Activated T-helper 1 cell treated with anti-CD3 and anti-CD28 coated beads, Interleukin-12 subunit alpha, Interleukin-12 subunit beta, Interleukin-2, Interleukin-4 antibody, amounts not matched to agents 30 ng/mL and 10 ng/mL and 1 ng/mL, durations not matched to agents 14 hours and 24 hours and 36 hours (primary cell): ENCODE measurements at regions not wholly inside any gene's neighbourhood (a gene's known extent, or its start where the extent isn't known, plus 50 kb on each side); places are given as distances from the start of the nearest gene placed in this dataset.
A peak's percentile ranks its signal among the peaks of the same experiment; 100 is the strongest.

Experiments
- DNase-seq: peaks from one replicate; pipeline ENCODE4 v3.0.0; 2021; ENCODE audit warnings: low spot score
- H3K27ac Mint-ChIP-seq: one replicate; pipeline ENCODE4 v1.8.0; 2021; ENCODE audit warnings: mild to moderate bottlenecking, mixed read lengths
- H3K27me3 Mint-ChIP-seq: one replicate; pipeline ENCODE4 v1.8.0; 2022; ENCODE audit warnings: mild to moderate bottlenecking, moderate library complexity, mixed read lengths; ENCODE audit not compliant: insufficient read depth
- H3K36me3 Mint-ChIP-seq: one replicate; pipeline ENCODE4 v1.8.0; 2021; ENCODE audit warnings: low read depth, mixed read lengths
- H3K4me1 Mint-ChIP-seq: one replicate; pipeline ENCODE4 v1.8.0; 2021; ENCODE audit warnings: low read depth, mixed read lengths
- H3K4me3 Mint-ChIP-seq: one replicate; pipeline ENCODE4 v1.8.0; 2021; ENCODE audit warnings: mild to moderate bottlenecking, moderate library complexity, mixed read lengths
- H3K9me3 Mint-ChIP-seq: one replicate; pipeline ENCODE4 v1.8.0; 2021; ENCODE audit warnings: mixed read lengths
- intact Hi-C: fragments of 100-400 bp; cut with micrococcal nuclease; formaldehyde crosslinking; loops from one replicate; pipeline ENCODE4 v1.15.1; 2024

GRCh38 chr2:16615687-16616615 is 49.7 kb downstream of the CYRIA start:
- no peak overlapping the region for H3K4me3 Mint-ChIP-seq
- H3K27ac Mint-ChIP-seq: no peak overlapping the region

GRCh38 chr2:16615246-16615645 is 50.4 kb downstream of the CYRIA start:
- H3K4me1 Mint-ChIP-seq: no peaks in the 10 kb centered on the region
- intact Hi-C loops: no loop called here
- no peaks in the 10 kb centered on the region for H3K9me3 Mint-ChIP-seq
- no peaks in the 10 kb centered on the region for H3K36me3 Mint-ChIP-seq
- no peak overlapping the region for H3K27ac Mint-ChIP-seq
- no peak for DNase-seq
- no peaks in the 10 kb centered on the region for H3K27me3 Mint-ChIP-seq
- no peak overlapping the region for H3K4me3 Mint-ChIP-seq

More at GRCh38 chr2:16615687-16616615, 49.7 kb downstream of the CYRIA start:
- intact Hi-C loops: no loop called here
- H3K9me3 Mint-ChIP-seq: no peaks in the 10 kb centered on the region
- H3K27me3 Mint-ChIP-seq: no peaks in the 10 kb centered on the region
- no peaks in the 10 kb centered on the region for H3K36me3 Mint-ChIP-seq
- DNase-seq: no peak
- H3K4me1 Mint-ChIP-seq: no peaks in the 10 kb centered on the region

DNA sequence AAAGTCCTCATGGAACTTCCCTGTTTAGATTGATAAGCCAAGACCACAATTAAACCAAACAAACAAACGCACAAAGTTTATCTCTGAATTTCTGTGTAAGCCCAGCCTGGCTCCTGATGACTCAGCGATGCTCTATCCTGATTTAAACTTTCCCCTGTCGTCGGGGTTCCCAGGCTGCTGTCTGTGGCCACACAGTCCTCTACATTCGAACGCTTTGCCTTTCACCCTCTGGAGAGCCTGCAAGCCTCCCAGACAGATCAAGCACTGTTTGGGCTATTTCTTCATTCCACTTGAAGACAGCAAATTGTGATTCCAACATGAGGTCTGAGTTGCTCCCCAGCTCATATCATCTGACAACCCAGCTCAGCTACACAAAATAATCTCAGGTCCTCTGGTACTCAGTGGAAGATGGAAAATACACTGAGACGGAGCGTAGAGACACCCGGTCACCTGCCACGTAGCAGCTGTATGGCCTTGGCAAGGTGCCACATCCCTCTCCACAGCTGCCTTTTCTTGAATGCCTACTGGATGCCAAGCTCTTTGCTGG is 51.2 kb downstream of the CYRIA start:
- Mint-ChIP-seq H3K36me3 (no peaks in the 10 kb centered on the region), H3K4me1 (peaks cover under 1% of the 10 kb centered on the region), H3K27me3 (no peaks in the 10 kb centered on the region), H3K9me3 (no peaks in the 10 kb centered on the region), H3K27ac (no peak overlapping the region), H3K4me3 (no peak overlapping the region)
- intact Hi-C loops: no loop called here
- no peak for DNase-seq

DNA sequence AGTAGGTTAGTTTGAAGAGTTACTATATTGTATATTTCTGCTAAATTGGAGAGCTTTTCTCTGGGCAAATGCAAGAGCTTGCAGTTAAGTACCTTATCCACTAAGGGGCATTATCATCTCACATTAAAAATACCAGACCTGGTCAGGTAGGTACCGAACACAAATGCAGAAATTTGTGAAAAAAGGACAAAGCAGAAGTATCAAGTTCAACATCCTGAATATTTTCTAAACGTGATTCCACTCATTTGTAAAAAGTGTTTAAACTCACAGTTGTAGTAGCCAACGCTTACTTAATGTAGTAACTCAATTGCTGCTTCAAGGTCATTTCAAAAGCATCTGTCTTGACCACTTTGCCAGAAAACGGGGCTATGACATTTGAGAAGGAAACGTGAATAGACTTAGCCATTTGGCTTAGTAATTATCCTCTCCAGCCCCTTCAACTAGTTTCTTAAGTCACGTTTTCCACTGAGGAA is 52.1 kb downstream of the CYRIA start:
- Mint-ChIP-seq H3K27me3 (no peaks in the 10 kb centered on the region), H3K9me3 (no peaks in the 10 kb centered on the region), H3K36me3 (no peaks in the 10 kb centered on the region), H3K4me3 (no peak overlapping the region), H3K4me1 (peaks cover 8% of the 10 kb centered on the region), H3K27ac (no peak overlapping the region)
- no peak for DNase-seq
- intact Hi-C loops: loop anchor here (1.0 kb wide), 1 partner anchor 144 kb away; no protein-coding TSS in a partner anchor

- intact Hi-C loops: no loop called here
- Mint-ChIP-seq H3K27ac (no peak overlapping the region), H3K4me1 (peaks cover 10% of the 10 kb centered on the region), H3K27me3 (no peaks in the 10 kb centered on the region), H3K9me3 (no peaks in the 10 kb centered on the region), H3K36me3 (no peaks in the 10 kb centered on the region), H3K4me3 (no peak overlapping the region)
- DNase-seq: no peak
These were observed 53.1 kb downstream of the CYRIA start for GRCh38 chr2:16612490-16612889.

- no peak for DNase-seq
- Mint-ChIP-seq H3K9me3 (no peaks in the 10 kb centered on the region), H3K27ac (no peak overlapping the region), H3K27me3 (no peaks in the 10 kb centered on the region), H3K36me3 (no peaks in the 10 kb centered on the region), H3K4me1 (peaks cover 10% of the 10 kb centered on the region), H3K4me3 (peak overlapping the region; percentile 85)
- intact Hi-C loops: loop anchor here (1.0 to 2.0 kb wide), 4 partner anchors 14 to 84 kb away; partner anchors contain the start of gene CYRIA
These were observed 55.8 kb downstream of the CYRIA start for GRCh38 chr2:16609786-16610185.

GRCh38 chr2:16608661-16609643 is 56.7 kb downstream of the CYRIA start:
- no peaks in the 10 kb centered on the region for H3K9me3 Mint-ChIP-seq
- peak overlapping the region; percentile 85 for H3K4me3 Mint-ChIP-seq
- H3K27ac Mint-ChIP-seq: peak overlapping the region; percentile 61
- intact Hi-C loops: loop anchor here (1.0 to 2.0 kb wide), 4 partner anchors 14 to 84 kb away; partner anchors contain the start of gene CYRIA
- no peaks in the 10 kb centered on the region for H3K27me3 Mint-ChIP-seq
- no peaks in the 10 kb centered on the region for H3K36me3 Mint-ChIP-seq
- peak; percentile 80 for DNase-seq
- peaks cover 10% of the 10 kb centered on the region for H3K4me1 Mint-ChIP-seq

GRCh38 chr2:16607301-16607700 is 58.3 kb downstream of the CYRIA start:
- DNase-seq: no peak
- no peaks in the 10 kb centered on the region for H3K9me3 Mint-ChIP-seq
- no peaks in the 10 kb centered on the region for H3K27me3 Mint-ChIP-seq
- peaks cover 10% of the 10 kb centered on the region for H3K4me1 Mint-ChIP-seq
- intact Hi-C loops: no loop called here
- H3K36me3 Mint-ChIP-seq: no peaks in the 10 kb centered on the region
- H3K27ac Mint-ChIP-seq: no peak overlapping the region
- no peak overlapping the region for H3K4me3 Mint-ChIP-seq

DNA sequence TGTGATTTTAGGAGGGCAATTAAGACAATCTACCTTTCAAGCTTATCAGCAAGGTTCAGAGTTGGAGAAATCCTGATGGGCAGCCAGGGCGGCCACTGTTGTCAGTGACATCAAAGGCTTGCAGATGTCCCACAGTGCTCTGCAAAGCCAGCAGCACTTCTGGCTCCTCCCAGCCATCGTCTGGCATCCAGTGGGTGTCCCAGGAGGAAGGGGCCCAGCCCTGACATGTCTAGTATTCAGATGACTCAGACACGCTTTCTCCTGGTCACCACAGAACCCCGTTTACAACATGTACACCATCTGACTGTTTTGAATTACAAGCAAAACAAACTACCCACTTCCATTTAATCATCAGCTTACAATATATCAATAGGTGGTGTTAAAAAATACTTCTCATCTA is 61.4 kb downstream of the CYRIA start:
- no peaks in the 10 kb centered on the region for H3K9me3 Mint-ChIP-seq
- H3K4me3 Mint-ChIP-seq: no peak overlapping the region
- no peaks in the 10 kb centered on the region for H3K36me3 Mint-ChIP-seq
- H3K4me1 Mint-ChIP-seq: peaks cover 8% of the 10 kb centered on the region
- no peak for DNase-seq
- intact Hi-C loops: no loop called here
- no peak overlapping the region for H3K27ac Mint-ChIP-seq
- H3K27me3 Mint-ChIP-seq: no peaks in the 10 kb centered on the region

- Mint-ChIP-seq H3K27ac (no peak overlapping the region), H3K4me3 (no peak overlapping the region), H3K36me3 (no peaks in the 10 kb centered on the region), H3K4me1 (no peaks in the 10 kb centered on the region), H3K27me3 (no peaks in the 10 kb centered on the region), H3K9me3 (no peaks in the 10 kb centered on the region)
- DNase-seq: no peak
- intact Hi-C loops: no loop called here
These were observed 74.2 kb downstream of the CYRIA start for GRCh38 chr2:16591370-16591933.

- Mint-ChIP-seq H3K9me3 (no peaks in the 10 kb centered on the region), H3K36me3 (no peaks in the 10 kb centered on the region)
- intact Hi-C loops: no loop called here
These were observed 76.2 kb downstream of the CYRIA start for GRCh38 chr2:16589465-16589864.

DNA sequence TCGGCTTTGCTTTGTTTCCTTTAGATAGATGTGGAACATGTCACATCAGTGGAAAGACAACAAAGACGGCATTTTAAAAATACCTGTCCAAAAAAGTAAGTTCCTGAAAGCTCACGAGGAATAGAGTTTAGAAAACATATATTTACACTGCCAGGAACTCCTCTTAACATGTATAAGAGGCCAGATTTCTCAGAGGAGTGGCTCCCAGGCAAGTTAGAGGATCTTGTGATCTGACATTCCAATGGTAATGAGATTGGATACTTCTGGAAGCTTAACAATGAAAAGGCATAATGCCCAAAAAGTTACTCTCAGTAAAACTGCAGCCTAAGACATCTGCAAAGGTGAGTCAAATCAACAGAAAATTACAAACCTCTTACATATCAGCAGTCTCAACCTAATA is 77.1 kb downstream of the CYRIA start:
- intact Hi-C loops: no loop called here
- DNase-seq: no peak
- Mint-ChIP-seq H3K27ac (no peak overlapping the region), H3K9me3 (no peaks in the 10 kb centered on the region), H3K4me1 (no peaks in the 10 kb centered on the region), H3K27me3 (no peaks in the 10 kb centered on the region), H3K4me3 (no peak overlapping the region), H3K36me3 (no peaks in the 10 kb centered on the region)

More at GRCh38 chr2:16589465-16589864, 76.2 kb downstream of the CYRIA start:
- H3K4me3 Mint-ChIP-seq: no peak overlapping the region
- H3K4me1 Mint-ChIP-seq: no peaks in the 10 kb centered on the region
- no peak overlapping the region for H3K27ac Mint-ChIP-seq
- H3K27me3 Mint-ChIP-seq: no peaks in the 10 kb centered on the region
- DNase-seq: no peak
